Astrocyte of the cerebellum (primary cell): ENCODE measurements at regions not wholly inside any gene's neighbourhood (a gene's known extent, or its start where the extent isn't known, plus 50 kb on each side); places are given as distances from the start of the nearest gene placed in this dataset.

ENCODE experiments used
- DNase-seq: peaks from one replicate; pipeline ENCODE4 v3.0.0-alpha.2; 2011; ENCODE audit warnings: low read depth
- H3K4me3 ChIP-seq: 2 replicates; pipeline ENCODE4 v1.5.1; 2011; ENCODE audit warnings: mild to moderate bottlenecking, low read depth, low read length, moderate library complexity
- CTCF ChIP-seq: IDR thresholded peaks from 2 replicates; pipeline ENCODE4 v1.5.1; 2012; ENCODE audit warnings: low read length, low read depth, moderate library complexity, mild to moderate bottlenecking; ENCODE audit errors: missing control alignments
- in situ Hi-C: cut with HindIII; loops from 2 replicates; pipeline ENCODE4 v1.10.0; 2017; ENCODE audit warnings: low sequenced_read_pairs

GRCh38 chr6:130744576-130745366 is 82.4 kb upstream of the SMLR1 start:
- DNase-seq = no peak

GRCh38 chr6:130748041-130748440 is 79.2 kb upstream of the SMLR1 start:
- DNase-seq = no peak
- TF ChIP-seq CTCF = no peak
- in situ Hi-C loops = no loop called here
- no peak overlapping the region for H3K4me3 ChIP-seq

More at GRCh38 chr6:130744576-130745366, 82.4 kb upstream of the SMLR1 start:
- H3K4me3 ChIP-seq = no peak overlapping the region
- in situ Hi-C loops = no loop called here
- no peak for TF ChIP-seq CTCF

DNA sequence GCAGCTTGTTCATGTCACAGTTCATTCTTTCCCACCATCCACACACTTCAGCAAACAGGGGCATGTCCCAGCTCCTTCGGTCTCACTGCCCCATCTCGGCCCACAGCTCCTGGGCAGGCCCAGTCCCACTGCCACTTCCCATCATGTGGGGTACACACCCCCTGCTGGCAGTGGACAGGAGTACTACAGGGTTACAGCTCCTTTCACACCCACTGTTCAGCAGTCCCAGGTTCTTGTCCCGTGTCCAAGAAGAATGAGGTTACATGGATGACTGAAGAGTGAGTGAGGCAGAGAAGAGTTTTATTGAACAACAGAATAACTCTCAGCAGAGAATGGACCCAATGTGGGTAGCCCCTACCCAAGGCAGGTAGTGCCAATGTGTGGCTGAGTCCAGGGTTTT is 77.8 kb upstream of the SMLR1 start:
- no peak for TF ChIP-seq CTCF
- no peak for DNase-seq
- in situ Hi-C loops = no loop called here
- H3K4me3 ChIP-seq = no peak overlapping the region

DNA sequence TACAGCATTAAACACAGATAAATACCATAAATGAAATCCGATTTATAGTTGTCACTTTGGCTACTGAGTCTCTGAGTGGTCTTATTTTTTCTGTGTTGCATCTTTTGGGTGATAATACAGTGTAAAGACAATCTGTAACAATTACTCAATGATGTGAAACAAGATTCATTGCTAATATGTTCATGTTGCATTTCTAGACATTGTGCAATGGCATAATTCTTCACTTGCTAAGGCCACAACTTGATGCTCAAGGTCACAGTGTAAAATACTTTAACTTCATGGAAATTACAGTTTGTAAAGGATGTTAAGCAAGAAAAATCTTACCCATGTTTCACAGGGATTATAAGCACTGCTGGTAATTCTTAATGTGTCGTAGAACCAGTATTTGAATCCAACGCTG is 74.9 kb upstream of the SMLR1 start:
- TF ChIP-seq CTCF = no peak
- no peak overlapping the region for H3K4me3 ChIP-seq
- DNase-seq = no peak
- in situ Hi-C loops = no loop called here

GRCh38 chr6:130754786-130755367 is 72.3 kb upstream of the SMLR1 start:
- TF ChIP-seq CTCF = no peak
- no peak for DNase-seq
- in situ Hi-C loops = loop anchor here (5.0 kb wide), 1 partner anchor 53 kb away; no protein-coding TSS in a partner anchor
- H3K4me3 ChIP-seq = no peak overlapping the region

DNA sequence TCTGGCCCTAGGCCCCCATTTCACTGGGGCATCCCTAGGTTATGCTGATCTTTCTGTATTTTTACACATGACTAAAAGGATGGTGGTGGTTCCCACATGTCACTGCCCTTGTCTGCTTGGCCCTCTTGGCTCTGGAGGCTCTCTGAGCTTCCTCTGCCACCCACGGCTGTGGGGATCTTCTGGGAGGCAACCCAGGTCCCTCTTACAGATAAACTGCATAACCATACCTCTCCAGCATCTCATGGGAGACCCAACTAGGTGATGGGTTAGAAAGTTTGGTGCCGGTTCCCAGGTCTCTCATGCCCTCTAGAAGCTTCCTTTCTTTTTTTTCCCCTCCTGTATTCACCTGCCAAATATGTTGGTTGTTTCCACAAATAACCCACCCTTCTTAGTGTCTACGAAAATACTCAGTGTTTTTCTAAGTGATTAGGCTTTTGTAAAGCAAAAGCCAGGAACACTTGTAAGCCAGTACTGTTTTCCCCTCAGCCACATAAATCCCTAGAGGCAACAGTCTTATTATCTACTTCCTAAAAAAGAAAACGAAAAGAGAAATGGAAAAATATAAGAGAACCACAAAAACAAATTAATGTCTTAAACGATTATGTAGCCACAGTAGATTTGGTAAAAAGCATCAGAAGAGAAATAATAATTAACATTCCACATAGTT is 71.7 kb upstream of the SMLR1 start:
- no peak for TF ChIP-seq CTCF
- in situ Hi-C loops = loop anchor here (5.0 kb wide), 1 partner anchor 53 kb away; no protein-coding TSS in a partner anchor
- no peak for DNase-seq
- no peak overlapping the region for H3K4me3 ChIP-seq
